ENCODE measurements at regions not wholly inside any gene's neighbourhood (a gene's known extent, or its start where the extent isn't known, plus 50 kb on each side); places are given as distances from the start of the nearest gene placed in this dataset.

DNA sequence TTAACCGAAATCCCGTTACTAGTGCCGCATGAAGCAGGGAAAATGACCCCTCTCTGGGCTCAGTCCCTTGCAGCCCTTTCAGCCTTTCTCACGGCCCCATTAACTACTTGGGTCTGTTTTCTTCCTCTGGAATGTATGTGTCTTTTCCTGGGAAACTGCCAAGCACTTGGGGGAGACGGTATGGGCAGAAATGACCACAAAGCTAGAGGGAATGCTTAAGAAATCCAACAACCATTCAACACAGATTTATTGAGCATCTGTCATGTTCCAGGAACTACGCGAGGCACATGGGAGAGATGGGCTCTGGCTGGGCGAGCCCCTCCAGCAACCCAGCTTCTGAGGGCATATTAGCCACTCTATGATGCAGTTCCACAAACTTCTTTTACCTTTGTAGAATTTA is 462.6 kb downstream of the BUD13 start:
- Histone ChIP-seq H3K36me3 (no peaks in the 10 kb centered on the region), H3K27me3 (no peaks in the 10 kb centered on the region), H3K27ac (no peak overlapping the region), H3K4me1 (peaks cover 19% of the 10 kb centered on the region), H3K4me3 (no peak overlapping the region), H3K9me3 (no peaks in the 10 kb centered on the region)
- intact Hi-C loops (cut with DNase I) = no loop called here
- no peak for DNase-seq (ENCODE audit: extremely low spot score in 2 of 2)
- no peak for TF ChIP-seq POLR2AphosphoS5 (IDR thresholded peaks at IDR 0.05; ENCODE audit: insufficient read depth in 1 of 2, low read depth in 1 of 2)
- no peak for TF ChIP-seq CTCF (IDR thresholded peaks at IDR 0.05)
- no peak for TF ChIP-seq POLR2A (IDR thresholded peaks at IDR 0.05)

- Histone ChIP-seq H3K9me3 (no peaks in the 10 kb centered on the region), H3K4me3 (no peak overlapping the region), H3K27ac (no peak overlapping the region), H3K36me3 (no peaks in the 10 kb centered on the region), H3K27me3 (no peaks in the 10 kb centered on the region), H3K4me1 (peaks cover 19% of the 10 kb centered on the region)
- TF ChIP-seq CTCF (IDR thresholded peaks at IDR 0.05) (no peak), POLR2AphosphoS5 (IDR thresholded peaks at IDR 0.05; ENCODE audit: insufficient read depth in 1 of 2, low read depth in 1 of 2) (no peak), POLR2A (IDR thresholded peaks at IDR 0.05) (no peak)
- no peak for DNase-seq (ENCODE audit: extremely low spot score in 2 of 2)
- intact Hi-C loops (cut with DNase I) = no loop called here
Measured at GRCh38 chr11:116309446-116309845, 463.3 kb downstream of the BUD13 start.

- H3K27me3 ChIP-seq = no peaks in the 10 kb centered on the region
- no peak overlapping the region for H3K27ac ChIP-seq
- TF ChIP-seq CTCF (IDR thresholded peaks at IDR 0.05) (no peak), POLR2AphosphoS5 (IDR thresholded peaks at IDR 0.05; ENCODE audit: insufficient read depth in 1 of 2, low read depth in 1 of 2) (no peak), POLR2A (IDR thresholded peaks at IDR 0.05) (no peak)
- H3K4me3 ChIP-seq = no peak overlapping the region
- intact Hi-C loops (cut with DNase I) = no loop called here
- H3K4me1 ChIP-seq = no peaks in the 10 kb centered on the region
- DNase-seq (ENCODE audit: extremely low spot score in 2 of 2) = no peak
- H3K36me3 ChIP-seq = no peaks in the 10 kb centered on the region
- no peaks in the 10 kb centered on the region for H3K9me3 ChIP-seq
Measured at GRCh38 chr11:116302756-116303155, 470.0 kb downstream of the BUD13 start.

GRCh38 chr11:116301141-116301540 is 471.6 kb downstream of the BUD13 start:
- intact Hi-C loops (cut with DNase I) = no loop called here
- Histone ChIP-seq H3K36me3 (no peaks in the 10 kb centered on the region), H3K4me3 (no peak overlapping the region), H3K9me3 (no peaks in the 10 kb centered on the region), H3K27ac (no peak overlapping the region), H3K27me3 (no peaks in the 10 kb centered on the region), H3K4me1 (no peaks in the 10 kb centered on the region)
- DNase-seq (ENCODE audit: extremely low spot score in 2 of 2) = no peak
- TF ChIP-seq CTCF (IDR thresholded peaks at IDR 0.05) (no peak), POLR2A (IDR thresholded peaks at IDR 0.05) (no peak), POLR2AphosphoS5 (IDR thresholded peaks at IDR 0.05; ENCODE audit: insufficient read depth in 1 of 2, low read depth in 1 of 2) (no peak)

DNA sequence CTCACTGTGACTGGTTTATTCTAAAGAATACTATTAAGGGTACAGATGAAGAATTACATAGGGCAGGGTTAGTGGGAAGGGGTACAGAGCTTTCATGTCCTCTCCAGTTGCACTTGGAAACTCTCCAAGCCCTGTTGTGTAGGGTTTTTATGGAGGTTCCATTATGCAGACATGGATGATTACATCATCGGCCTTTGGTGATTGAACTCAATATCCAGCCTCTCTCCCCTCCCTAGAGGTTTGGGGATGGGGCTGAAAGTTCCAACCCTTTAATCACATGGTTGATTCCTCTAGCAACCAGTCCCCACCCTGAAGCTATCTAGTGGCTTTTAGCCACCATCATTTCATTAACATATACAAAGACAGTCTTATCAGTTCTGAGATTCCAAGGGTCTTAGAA is 472.6 kb downstream of the BUD13 start:
- Histone ChIP-seq H3K27me3 (no peaks in the 10 kb centered on the region), H3K4me1 (no peaks in the 10 kb centered on the region), H3K9me3 (no peaks in the 10 kb centered on the region), H3K36me3 (no peaks in the 10 kb centered on the region), H3K27ac (no peak overlapping the region), H3K4me3 (no peak overlapping the region)
- no peak for DNase-seq (ENCODE audit: extremely low spot score in 2 of 2)
- intact Hi-C loops (cut with DNase I) = no loop called here
- TF ChIP-seq POLR2A (IDR thresholded peaks at IDR 0.05) (no peak), CTCF (IDR thresholded peaks at IDR 0.05) (no peak), POLR2AphosphoS5 (IDR thresholded peaks at IDR 0.05; ENCODE audit: insufficient read depth in 1 of 2, low read depth in 1 of 2) (no peak)
